Activated effector memory CD4-positive, alpha-beta T cell treated with Interleukin-2 at 50 U/mL for 16 hours (primary cell): ENCODE measurements at regions not wholly inside any gene's neighbourhood (a gene's known extent, or its start where the extent isn't known, plus 50 kb on each side); places are given as distances from the start of the nearest gene placed in this dataset.
"Not testable (repeated sequence)": the region's sequence is repeated elsewhere in the genome, so short reads cannot be mapped to it uniquely, and the experiment has no call there.

Experiments used
- DNase-seq: peaks from one replicate; pipeline ENCODE4 v3.0.0-alpha.2; 2020

DNA sequence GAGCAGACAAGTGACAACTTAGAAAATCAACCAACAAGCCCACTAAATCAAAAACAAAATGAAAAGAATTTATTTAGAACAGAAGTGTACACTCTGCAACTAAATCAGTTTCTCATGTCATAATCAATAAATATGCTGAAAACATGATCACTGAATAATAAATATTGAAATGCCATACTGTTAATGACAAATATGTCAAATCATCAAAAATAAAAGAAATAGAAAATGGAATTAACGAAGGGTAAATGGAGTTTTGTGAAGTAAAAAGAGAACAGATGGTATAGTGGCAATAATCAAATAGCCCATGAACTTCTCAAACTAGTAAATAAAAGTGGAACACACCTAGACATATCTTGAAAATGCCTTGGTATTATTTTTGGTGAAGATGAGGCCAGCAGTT, 744.9 kb downstream of the TAF11L14 start:
- no peak for DNase-seq

DNA sequence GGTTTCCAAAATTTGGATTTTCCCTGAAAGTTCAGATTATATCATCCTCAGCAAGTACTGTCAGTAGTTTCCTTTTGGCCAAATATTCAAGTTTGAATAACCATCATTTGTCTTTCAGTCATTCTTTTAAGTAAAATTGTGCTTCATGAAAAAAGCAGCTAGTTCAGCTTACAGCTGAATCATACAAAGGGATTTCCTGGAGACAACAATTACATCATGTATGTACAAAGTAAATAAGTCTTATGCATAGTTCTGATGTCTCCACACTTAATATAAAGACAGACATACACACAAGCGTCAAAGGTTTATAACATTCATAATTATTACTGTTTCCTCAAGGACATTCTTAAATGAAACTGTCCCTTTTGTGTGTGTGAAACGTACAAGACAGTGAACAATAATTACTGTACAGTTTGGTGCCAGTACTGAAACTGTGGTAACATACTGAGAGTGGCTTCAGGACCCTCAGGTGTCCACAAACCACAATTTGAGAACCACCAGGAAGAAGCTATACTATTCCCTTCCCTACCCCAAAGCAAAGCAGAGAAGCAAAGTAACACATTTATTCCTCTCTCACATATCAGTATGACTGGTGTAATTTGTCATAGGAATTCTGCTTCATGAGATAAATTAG, 746.6 kb downstream of the TAF11L14 start:
- no peak for DNase-seq

DNA sequence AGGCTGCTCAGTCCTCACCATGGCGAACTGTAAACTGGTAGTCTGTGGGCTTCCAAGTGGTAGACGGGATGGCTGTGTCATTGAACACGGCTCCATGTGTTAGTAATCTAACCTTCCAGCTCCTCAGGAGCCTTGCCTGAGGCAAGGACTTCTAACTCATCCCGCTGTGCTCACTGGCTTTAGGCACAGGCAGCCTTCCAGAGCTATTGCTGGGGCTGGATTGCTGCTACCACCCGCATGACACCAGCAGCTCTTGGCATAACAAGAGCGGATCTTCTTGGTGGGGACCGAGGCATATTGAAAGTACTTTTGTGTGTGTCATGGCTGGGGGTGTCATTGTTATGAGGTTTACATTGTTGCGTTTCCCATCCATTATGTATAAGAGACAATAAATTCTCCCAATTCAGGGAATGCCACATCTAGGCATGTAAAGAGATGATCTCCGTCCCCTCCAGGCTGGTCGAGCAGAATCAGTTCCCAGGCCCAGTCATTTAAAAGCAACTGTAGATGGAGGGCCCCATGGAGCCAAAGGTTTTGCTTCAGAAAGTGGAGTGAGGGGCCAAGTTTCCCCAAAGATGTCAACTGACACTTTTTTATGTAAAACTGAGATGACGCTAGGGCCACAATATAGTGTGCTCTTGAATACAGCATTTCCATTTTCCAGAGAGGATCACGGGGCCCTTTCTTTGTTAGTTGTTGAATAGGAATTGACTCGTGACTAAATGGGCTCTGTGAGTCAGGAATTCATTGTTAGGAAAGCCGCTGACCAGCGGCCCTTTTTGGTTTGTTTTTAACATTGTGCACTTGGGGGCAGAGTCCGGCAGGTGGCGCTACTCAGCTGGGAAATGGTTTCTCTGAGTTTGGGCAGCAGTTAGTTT, 759.5 kb downstream of the TAF11L14 start:
- DNase-seq = no peak

DNA sequence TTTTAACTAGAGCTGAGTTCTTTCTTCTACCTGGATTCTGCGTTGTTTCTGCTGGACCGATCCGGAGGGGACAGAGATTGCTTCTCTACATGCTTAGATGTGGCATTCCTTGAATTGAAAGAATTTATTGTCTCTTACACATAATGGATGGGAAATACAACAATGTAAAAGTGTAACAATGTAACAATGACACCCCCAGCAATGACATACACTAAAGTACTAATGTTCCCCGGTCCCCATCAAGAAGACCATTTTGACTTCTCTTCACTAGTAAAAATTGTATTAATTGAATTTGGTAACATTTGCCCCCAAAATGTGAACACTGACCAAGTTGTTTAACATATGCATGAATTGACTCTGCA, 760.2 kb downstream of the TAF11L14 start:
- DNase-seq = no peak

DNA sequence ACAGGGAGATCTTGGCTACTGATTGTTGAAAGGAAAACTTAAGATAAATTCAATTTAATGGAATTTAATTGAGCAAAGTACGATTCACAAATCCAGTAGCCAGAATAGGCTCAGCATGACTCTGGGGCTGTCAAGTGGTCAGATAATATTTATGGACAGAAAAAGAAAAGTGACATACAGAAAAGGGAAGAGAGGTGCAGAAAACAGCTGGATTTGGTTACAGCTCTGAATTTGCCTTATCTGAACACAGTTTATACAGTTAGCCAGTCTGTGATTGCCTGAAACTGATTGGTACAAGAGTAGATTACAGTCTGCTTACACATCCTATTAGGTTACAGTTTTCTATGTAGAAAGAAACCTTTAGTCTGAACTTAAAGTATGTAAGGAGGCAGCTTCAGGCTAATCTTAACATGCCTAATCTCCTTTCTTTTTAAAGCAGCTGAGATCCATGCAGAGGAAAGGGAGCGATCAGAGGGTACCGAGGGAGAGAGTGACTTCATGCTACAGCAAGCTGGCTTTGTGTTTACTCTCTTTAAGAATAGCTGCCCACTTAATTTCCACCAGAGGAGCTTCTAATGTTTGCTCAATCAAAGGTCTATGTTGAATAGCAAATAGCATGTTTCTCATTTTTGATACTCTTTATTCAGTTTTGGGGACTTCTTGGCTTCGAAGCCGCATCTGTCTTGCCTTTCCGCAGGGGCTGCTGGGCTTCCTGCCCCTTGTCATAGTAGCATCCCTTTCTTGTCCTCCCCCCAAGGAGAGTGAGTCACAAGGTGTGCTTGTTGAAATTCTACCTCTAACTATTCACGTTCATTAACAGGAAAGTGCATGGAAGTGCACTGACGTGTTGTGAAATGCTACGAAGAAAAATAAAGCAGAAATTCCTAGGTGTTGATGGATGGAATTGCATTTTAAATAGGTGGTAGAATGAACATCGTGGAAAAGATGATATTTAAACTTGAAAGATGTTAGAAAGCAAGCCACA, 761.2 kb downstream of the TAF11L14 start:
- DNase-seq = no peak

DNA sequence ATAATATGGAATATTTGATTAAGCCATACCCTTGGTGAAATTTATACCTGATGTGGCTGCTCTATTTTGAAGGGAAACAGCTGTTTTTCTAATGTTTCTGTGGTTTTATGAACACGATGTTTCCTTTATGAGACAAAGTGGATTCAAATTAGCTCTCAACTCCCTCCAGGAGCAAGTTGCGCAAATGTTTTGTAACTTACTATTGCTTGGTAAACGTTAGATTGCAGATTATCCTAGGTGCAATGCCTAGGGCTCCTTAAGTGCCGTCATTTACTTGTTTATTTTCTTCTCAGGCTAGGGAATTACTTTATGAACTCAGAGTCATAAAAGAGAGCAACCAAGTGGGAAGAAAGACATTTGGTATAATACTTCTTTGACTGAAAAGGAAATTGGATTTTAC, 763.1 kb downstream of the TAF11L14 start:
- no peak for DNase-seq

DNA sequence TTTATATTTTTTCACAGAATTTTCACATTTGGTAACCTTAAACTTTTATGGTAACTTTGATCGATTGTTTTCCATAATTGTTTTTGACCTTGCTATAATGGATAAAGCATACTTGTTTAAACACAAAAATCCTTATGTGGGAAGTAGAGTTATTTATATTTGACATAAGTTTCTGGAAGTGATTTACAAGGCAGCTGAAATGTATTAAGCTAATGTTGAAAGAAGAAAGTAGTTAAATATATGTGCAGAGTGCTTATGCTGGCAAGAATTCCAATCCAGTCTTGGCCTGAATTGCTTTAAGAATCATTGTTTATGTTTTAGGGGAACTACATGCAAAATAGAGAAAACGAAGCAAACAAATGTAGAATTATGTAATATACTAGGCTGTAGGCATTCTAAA, 763.6 kb downstream of the TAF11L14 start:
- no peak for DNase-seq

DNA sequence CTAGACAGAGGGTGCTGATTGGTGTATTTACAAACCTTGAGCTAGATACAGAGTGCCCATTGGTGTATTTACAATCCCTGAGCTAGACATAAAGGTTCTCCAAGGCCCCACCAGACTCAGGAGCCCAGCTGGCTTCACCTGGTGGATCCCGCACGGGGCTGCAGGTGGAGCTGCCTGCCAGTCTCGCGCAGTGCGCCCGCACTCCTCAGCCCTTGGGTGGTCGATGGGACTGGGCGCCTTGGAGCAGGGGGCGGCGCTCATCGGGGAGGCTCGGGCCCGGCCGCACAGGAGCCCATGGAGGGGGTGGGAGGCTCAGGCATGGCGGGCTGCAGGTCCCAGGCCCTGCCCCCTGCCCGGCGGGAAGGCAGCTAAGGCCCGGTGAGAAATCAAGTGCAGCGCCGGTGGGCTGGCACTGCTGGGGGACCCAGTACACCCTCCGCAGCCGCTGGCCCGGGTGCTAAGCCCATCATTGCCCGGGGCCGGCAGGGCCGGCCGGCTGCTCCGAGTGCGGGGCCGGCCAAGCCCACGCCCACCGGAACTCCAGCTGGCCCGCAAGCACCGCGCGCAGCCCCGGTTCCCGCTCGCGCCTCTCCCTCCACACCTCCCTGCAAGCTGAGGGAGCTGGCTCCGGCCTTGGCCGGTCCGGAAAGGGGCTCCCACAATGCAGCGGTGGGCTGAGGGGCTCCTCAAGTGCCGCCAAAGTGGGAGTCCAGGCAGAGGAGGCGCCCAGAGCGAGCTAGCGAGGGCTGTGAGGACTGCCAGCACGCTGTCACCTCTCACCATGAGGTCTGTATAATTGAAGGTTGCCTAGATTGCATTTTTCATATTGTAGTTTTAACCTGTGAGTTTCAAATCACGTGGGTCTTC, 765.4 kb downstream of the TAF11L14 start:
- not testable (repeated sequence) for DNase-seq

DNA sequence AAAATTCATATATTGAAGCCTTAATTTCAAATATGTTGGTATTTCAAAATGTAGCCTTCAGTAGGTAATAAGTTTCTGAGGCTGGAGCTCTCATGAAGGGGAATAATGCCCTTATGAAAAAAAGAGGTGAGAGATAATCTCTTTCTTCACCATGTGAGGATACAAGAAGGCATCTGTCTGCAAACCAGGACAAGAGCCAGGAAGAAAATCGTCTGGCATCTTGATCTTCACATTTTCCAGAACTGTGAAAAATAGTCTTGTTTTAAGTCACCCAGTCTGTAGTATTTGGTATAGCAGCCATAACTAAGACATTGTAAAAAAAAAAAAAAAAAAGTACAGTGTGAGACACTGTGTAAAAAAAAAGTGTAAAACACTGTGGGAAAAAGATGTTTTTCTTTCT, 768.9 kb downstream of the TAF11L14 start:
- no peak for DNase-seq

DNA sequence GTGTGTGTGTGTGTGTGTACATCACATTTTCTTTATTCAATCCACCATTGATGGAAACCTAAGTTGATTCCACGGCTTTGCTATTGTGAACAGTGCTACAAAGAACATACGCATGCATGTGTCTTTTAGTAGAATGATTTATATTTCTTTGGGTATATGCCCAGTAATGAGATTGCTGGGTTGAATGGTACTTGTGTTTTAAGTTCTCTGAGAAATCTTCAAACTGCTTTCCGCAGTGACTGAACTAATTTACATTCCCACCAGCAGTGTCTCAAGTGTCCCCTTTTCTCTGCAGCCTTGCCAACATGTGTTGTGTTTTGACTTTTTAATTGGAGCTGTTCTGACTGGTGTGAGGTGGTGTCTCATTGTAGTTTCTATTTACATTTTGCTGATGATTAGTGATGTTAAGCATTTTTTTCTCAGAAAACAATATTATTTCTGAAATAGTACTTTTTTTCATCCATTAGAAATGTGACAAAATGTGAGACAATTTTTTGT, 769.7 kb downstream of the TAF11L14 start:
- DNase-seq = no peak

DNA sequence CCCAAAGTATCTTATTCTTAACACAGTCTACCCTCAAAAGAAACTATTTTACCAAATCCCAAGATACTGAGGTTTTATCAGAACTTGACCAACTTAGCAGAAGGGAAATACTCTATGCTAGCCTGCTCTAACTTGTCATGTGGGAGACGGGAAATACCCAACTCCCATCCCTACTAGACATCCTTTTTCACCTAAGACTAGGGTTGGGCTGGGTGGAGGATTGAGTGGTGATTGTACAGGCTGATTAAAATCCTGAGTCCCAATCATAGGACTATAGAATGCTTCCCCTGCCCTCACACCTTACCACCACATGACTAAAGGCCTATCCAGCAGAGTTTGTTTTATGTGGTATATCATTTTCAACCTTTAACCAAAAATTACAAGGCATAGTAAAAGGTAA, 786.5 kb downstream of the TAF11L14 start:
- no peak for DNase-seq

DNA sequence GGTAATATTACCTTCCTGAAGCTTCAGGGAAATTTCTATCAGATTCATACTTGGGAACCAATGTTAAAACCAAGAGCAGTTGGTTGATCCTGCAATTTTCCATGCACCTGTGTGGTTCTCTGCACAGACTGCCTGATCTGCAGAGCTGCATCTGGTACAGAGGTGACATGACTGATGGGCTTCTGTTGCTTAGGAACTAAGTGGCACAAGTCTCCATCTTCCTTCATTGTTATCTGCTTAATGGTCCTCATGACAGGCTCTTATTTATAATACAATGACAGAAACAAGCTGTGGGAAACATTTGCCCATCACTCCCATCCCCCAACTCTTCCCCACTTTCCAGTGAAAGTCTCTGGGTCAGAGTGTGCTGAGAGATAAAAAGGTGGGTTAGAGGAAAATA, 799.1 kb downstream of the TAF11L14 start:
- DNase-seq = no peak

DNA sequence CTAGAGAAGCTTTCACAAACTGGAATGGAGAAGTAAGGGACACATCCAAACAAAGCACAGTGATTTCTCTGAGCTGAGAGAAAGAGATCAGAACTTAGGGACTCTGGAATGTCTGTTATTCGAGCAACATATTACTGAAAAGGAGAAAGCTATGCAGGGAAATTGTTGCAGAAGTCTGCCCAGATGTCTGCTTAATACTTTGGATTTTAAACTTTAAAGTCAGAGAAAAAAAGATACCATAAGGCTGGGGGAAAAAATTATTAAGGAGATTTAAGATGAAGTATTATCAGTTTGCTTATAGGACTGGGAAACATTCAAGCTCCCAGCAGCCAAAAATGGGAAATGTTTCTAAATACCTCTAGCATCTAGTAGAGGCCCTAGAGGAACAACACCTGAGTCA, 803.9 kb downstream of the TAF11L14 start:
- no peak for DNase-seq

DNA sequence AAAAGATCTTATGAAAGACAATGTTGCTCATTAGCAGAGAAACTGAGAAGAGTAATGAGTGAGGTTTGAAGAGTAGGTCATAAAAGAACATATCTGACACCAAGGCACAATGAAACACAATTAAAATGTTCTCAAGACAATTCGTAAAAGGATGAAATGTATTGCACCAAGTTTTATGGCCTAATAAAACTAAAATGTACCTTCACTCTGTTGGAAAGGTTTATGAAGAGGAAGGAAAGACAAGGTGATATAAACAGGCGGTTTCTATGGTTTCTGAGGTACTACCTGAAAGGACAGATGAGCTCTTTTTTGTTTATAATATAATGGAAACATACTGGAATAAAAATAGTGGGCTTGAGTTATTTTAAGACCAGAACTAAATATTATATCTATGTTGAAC, 821.3 kb downstream of the TAF11L14 start:
- DNase-seq = no peak

DNA sequence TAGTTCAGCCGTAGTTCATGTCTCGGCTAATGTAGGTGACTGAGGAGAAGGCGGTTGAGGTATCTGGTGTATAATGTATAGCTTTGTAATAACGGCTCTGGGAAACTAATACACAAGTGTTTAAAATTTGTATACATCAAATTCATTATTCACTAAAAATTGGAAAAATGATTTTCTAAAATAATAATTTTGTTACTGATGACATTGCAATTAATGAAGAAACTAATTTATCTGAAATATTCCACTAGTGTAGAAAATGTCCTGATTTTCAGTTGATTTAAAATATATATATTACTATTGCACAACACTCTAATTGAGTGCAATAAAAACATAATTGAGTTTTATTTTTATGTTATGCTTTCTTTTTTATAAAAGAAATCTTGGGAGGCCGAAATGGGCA, 823.0 kb downstream of the TAF11L14 start:
- no peak for DNase-seq

DNA sequence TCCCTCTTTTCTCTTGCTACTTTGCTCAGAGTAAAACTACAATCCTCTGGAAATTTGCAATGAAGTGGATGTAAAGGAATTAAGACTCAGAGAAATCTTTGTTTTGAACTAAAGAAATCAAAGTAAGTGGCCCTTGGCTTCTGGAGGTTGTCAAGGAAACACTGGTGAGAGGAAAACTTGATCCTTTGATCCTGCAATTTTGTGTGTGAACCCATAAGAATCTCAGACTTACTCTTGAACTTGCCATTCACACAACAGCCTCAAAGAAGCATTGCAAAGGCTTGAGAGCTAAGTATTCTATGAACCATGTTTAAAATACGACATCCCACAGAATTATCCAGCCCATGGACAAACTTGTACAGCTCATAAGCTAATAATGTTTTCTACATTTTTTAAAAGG, 827.5 kb downstream of the TAF11L14 start:
- DNase-seq = no peak

DNA sequence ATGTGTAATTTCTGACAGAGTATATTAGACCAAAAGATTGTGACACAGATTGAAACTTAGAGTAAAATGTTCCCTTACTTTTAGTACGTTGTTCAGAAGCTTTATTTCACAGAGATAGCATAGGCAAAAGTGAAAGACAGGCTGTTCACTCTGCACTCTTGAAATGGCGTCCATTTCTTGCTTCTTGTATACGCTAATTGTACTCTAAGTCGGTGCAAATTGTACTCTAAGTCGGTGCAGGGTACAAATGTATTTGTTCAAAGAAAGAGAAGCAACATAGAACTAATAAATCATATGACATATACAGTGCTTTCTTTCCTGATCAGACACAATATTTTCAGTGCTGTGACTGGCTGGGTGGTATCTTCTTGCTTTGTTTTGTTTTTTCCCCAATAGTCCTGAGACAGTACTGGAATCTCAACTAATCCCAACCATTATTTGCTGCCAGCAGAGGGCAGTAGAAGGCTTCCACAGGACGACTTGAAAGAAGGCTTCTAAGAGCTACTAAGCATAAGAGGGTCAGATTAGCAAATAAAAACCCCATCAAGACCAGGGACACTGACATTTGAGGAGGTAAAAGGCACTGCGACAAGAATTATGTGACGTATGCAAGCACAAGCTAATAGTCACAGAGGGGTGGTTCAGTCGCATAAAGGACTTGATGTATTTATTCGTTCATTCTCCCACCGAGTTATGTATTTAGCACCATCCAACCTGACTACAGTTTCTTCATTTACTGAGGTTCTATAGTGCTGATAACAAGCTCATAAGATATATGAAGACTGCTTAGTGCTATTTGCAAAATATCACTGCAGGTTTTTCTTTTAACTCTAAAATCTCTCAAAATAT, 831.8 kb downstream of the TAF11L14 start:
- DNase-seq = no peak

DNA sequence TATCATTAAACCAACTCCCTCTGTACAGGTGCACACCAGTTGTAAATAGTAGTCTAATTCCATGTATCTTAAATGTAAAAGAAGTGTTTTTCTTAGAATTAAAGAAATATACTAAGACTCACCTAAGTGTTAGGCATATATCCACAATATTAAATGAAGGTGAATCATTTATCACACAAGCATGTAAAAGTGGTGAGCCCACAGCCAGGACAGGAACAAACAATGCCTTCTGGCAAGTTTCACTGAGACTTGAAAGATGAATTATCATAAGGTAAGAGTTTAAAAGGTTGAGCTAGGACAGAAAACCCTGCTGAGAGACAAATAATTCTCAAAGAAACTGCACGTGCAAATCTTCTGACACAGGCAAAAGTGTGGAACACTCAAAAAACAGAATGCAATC, 832.5 kb downstream of the TAF11L14 start:
- DNase-seq = no peak

DNA sequence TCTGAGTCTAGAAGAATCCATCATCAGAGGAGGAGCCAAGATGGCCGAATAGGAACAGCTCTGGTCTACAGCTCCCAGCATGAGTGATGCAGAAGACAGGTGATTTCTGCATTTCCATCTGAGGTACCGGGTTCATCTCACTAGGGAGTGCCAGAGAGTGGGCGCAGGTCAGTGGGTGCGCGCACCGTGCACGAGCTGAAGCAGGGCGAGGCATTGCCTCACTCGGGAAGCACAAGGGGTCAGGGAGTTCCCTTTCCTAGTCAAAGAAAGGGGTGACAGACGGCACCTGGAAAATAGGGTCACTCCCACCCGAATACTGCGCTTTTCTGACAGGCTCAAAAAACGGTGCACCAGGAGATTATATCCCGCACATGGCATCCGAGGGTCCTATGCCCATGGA, 837.5 kb downstream of the TAF11L14 start:
- DNase-seq = not testable (repeated sequence)

DNA sequence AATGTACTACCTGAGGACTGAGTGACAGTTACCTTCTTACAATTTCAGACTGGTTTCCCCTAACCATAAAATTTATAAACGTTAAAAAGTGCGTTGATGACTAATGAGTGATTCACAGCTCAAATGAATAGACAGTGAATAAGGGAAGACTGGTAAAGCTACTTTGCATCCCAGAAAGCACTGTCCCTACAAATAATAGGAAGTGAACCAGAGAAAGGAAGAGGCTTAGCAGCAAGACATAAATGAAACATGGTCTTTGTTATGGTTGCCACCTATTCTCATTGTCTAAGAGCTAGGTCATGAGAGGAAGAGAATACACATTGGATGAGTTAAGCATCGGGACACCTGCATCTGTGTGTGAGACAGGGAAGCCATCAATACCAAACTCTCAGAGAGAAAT, 849.2 kb downstream of the TAF11L14 start:
- no peak for DNase-seq

DNA sequence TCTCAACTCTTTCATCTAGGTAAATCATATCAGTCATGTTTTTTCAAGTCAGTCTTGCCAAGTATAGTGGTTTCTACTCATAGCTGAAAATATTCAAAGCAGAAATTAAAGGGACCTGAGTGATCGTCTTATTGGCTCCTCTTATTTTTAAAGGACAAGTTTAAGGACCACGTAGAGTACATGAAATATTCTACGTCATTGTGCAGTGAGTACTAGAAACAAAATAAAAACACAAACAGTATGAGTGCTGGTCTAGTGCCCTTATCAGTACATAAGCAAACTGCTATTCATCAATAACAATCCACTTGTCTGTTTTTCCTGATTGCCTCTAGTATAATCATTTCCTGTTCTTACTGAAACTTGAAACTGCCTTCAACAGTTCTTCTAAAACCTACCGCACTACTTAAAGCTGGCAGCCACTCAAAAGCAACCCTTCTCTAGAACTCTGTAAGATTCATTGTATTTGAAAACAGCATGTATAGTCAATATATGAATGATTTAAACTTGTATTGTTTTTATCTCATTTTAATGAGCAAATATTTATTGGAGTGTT, 853.7 kb downstream of the TAF11L14 start:
- DNase-seq = no peak
